ENCODE measurements at regions not wholly inside any gene's neighbourhood (a gene's known extent, or its start where the extent isn't known, plus 50 kb on each side); places are given as distances from the start of the nearest gene placed in this dataset.

- H3K36me3 ChIP-seq (ENCODE audit: control insufficient read depth, insufficient read depth, low read length) = no peaks in the 10 kb centered on the region
- no peak overlapping the region for H3K4me2 ChIP-seq (ENCODE audit: low read length)
- WGBS (ENCODE audit: extremely low coverage, insufficient coverage, low lambda C conversion rate) = no CpG with 5 or more reads among the region's 8 CpGs
- no peak overlapping the region for H4K8ac ChIP-seq (ENCODE audit: low read depth, low read length)
- no peaks in the 10 kb centered on the region for H3K79me2 ChIP-seq (ENCODE audit: control insufficient read depth, insufficient read depth, low read length)
- no peak overlapping the region for H3K23ac ChIP-seq (ENCODE audit: low read length)
- no peak for DNase-seq
- no peak overlapping the region for H3K9ac ChIP-seq (ENCODE audit: low read length)
- no peak overlapping the region for H3K4ac ChIP-seq (ENCODE audit: low read depth, low read length)
- H2BK15ac ChIP-seq (replicated peaks; ENCODE audit: low read depth) = no peak overlapping the region
- no peak overlapping the region for H2BK120ac ChIP-seq (ENCODE audit: low read depth, low read length)
- no peaks in the 10 kb centered on the region for H3K27me3 ChIP-seq (ENCODE audit: insufficient read depth, low read length, poor library complexity)
- H3K27ac ChIP-seq (ENCODE audit: low read depth, low read length) = no peak overlapping the region
- H2AK5ac ChIP-seq (ENCODE audit: low read length) = no peak overlapping the region
- H3K79me1 ChIP-seq (ENCODE audit: low read length) = no peaks in the 10 kb centered on the region
- H3K4me1 ChIP-seq (ENCODE audit: control insufficient read depth, low read depth, low read length) = no peaks in the 10 kb centered on the region
- no peak overlapping the region for H3K4me3 ChIP-seq (ENCODE audit: low read length)
- no peak overlapping the region for H3K18ac ChIP-seq (ENCODE audit: low read length)
- no peak overlapping the region for H4K5ac ChIP-seq (ENCODE audit: low read length)
- no peak overlapping the region for H2BK5ac ChIP-seq (ENCODE audit: low read length)
- no peak overlapping the region for H3K56ac ChIP-seq (ENCODE audit: low read length)
These were observed 155.0 kb upstream of the GCFC2 start for GRCh38 chr2:75865702-75866101.

GRCh38 chr2:75865083-75865482 is 154.4 kb upstream of the GCFC2 start:
- H3K9ac ChIP-seq (ENCODE audit: low read length) = no peak overlapping the region
- H2BK120ac ChIP-seq (ENCODE audit: low read depth, low read length) = no peak overlapping the region
- H3K4me2 ChIP-seq (ENCODE audit: low read length) = no peak overlapping the region
- no peak overlapping the region for H3K23ac ChIP-seq (ENCODE audit: low read length)
- no peaks in the 10 kb centered on the region for H3K27me3 ChIP-seq (ENCODE audit: insufficient read depth, low read length, poor library complexity)
- no peak overlapping the region for H2AK5ac ChIP-seq (ENCODE audit: low read length)
- no peaks in the 10 kb centered on the region for H3K4me1 ChIP-seq (ENCODE audit: control insufficient read depth, low read depth, low read length)
- H2BK15ac ChIP-seq (replicated peaks; ENCODE audit: low read depth) = no peak overlapping the region
- H3K18ac ChIP-seq (ENCODE audit: low read length) = no peak overlapping the region
- no peak for DNase-seq
- H3K4me3 ChIP-seq (ENCODE audit: low read length) = no peak overlapping the region
- no peak overlapping the region for H4K5ac ChIP-seq (ENCODE audit: low read length)
- no peaks in the 10 kb centered on the region for H3K79me1 ChIP-seq (ENCODE audit: low read length)
- H3K4ac ChIP-seq (ENCODE audit: low read depth, low read length) = no peak overlapping the region
- no CpG with 5 or more reads among the region's 2 CpGs for WGBS (ENCODE audit: extremely low coverage, insufficient coverage, low lambda C conversion rate)
- H2BK5ac ChIP-seq (ENCODE audit: low read length) = no peak overlapping the region
- no peak overlapping the region for H3K56ac ChIP-seq (ENCODE audit: low read length)
- H3K36me3 ChIP-seq (ENCODE audit: control insufficient read depth, insufficient read depth, low read length) = no peaks in the 10 kb centered on the region
- no peak overlapping the region for H3K27ac ChIP-seq (ENCODE audit: low read depth, low read length)
- no peak overlapping the region for H4K8ac ChIP-seq (ENCODE audit: low read depth, low read length)
- no peaks in the 10 kb centered on the region for H3K79me2 ChIP-seq (ENCODE audit: control insufficient read depth, insufficient read depth, low read length)

GRCh38 chr2:75862547-75862946 is 151.8 kb upstream of the GCFC2 start:
- Histone ChIP-seq H3K27me3 (ENCODE audit: insufficient read depth, low read length, poor library complexity) (no peaks in the 10 kb centered on the region), H2BK120ac (ENCODE audit: low read depth, low read length) (no peak overlapping the region), H2BK15ac (replicated peaks; ENCODE audit: low read depth) (no peak overlapping the region), H3K4me2 (ENCODE audit: low read length) (no peak overlapping the region), H3K23ac (ENCODE audit: low read length) (no peak overlapping the region), H3K56ac (ENCODE audit: low read length) (no peak overlapping the region), H3K9ac (ENCODE audit: low read length) (no peak overlapping the region), H4K8ac (ENCODE audit: low read depth, low read length) (no peak overlapping the region), H3K27ac (ENCODE audit: low read depth, low read length) (no peak overlapping the region), H3K79me2 (ENCODE audit: control insufficient read depth, insufficient read depth, low read length) (no peaks in the 10 kb centered on the region), H2BK5ac (ENCODE audit: low read length) (no peak overlapping the region), H4K5ac (ENCODE audit: low read length) (no peak overlapping the region), H3K36me3 (ENCODE audit: control insufficient read depth, insufficient read depth, low read length) (no peaks in the 10 kb centered on the region), H3K4ac (ENCODE audit: low read depth, low read length) (no peak overlapping the region), H3K18ac (ENCODE audit: low read length) (no peak overlapping the region), H3K4me1 (ENCODE audit: control insufficient read depth, low read depth, low read length) (no peaks in the 10 kb centered on the region), H3K79me1 (ENCODE audit: low read length) (no peaks in the 10 kb centered on the region), H2AK5ac (ENCODE audit: low read length) (no peak overlapping the region), H3K4me3 (ENCODE audit: low read length) (no peak overlapping the region)
- WGBS (ENCODE audit: extremely low coverage, insufficient coverage, low lambda C conversion rate) = no CpG with 5 or more reads among the region's 3 CpGs
- no peak for DNase-seq

GRCh38 chr2:75853436-75853835 is 142.7 kb upstream of the GCFC2 start:
- no peak overlapping the region for H4K5ac ChIP-seq (ENCODE audit: low read length)
- no peaks in the 10 kb centered on the region for H3K36me3 ChIP-seq (ENCODE audit: control insufficient read depth, insufficient read depth, low read length)
- H3K79me2 ChIP-seq (ENCODE audit: control insufficient read depth, insufficient read depth, low read length) = no peaks in the 10 kb centered on the region

GRCh38 chr2:75852639-75853038 is 141.9 kb upstream of the GCFC2 start:
- H4K5ac ChIP-seq (ENCODE audit: low read length) = no peak overlapping the region
- no peaks in the 10 kb centered on the region for H3K36me3 ChIP-seq (ENCODE audit: control insufficient read depth, insufficient read depth, low read length)
- H3K56ac ChIP-seq (ENCODE audit: low read length) = no peak overlapping the region
- no peaks in the 10 kb centered on the region for H3K79me2 ChIP-seq (ENCODE audit: control insufficient read depth, insufficient read depth, low read length)
- no peak for DNase-seq
- no peak overlapping the region for H3K4me3 ChIP-seq (ENCODE audit: low read length)
- H2BK120ac ChIP-seq (ENCODE audit: low read depth, low read length) = no peak overlapping the region
- H3K4ac ChIP-seq (ENCODE audit: low read depth, low read length) = no peak overlapping the region
- no peak overlapping the region for H3K4me2 ChIP-seq (ENCODE audit: low read length)
- no peaks in the 10 kb centered on the region for H3K4me1 ChIP-seq (ENCODE audit: control insufficient read depth, low read depth, low read length)
- H2AK5ac ChIP-seq (ENCODE audit: low read length) = no peak overlapping the region
- H3K79me1 ChIP-seq (ENCODE audit: low read length) = no peaks in the 10 kb centered on the region
- WGBS (ENCODE audit: extremely low coverage, insufficient coverage, low lambda C conversion rate) = no CpG with 5 or more reads among the region's 2 CpGs
- H3K18ac ChIP-seq (ENCODE audit: low read length) = no peak overlapping the region
- no peak overlapping the region for H3K23ac ChIP-seq (ENCODE audit: low read length)
- H2BK5ac ChIP-seq (ENCODE audit: low read length) = no peak overlapping the region
- H3K9ac ChIP-seq (ENCODE audit: low read length) = no peak overlapping the region
- no peak overlapping the region for H2BK15ac ChIP-seq (replicated peaks; ENCODE audit: low read depth)
- H3K27me3 ChIP-seq (ENCODE audit: insufficient read depth, low read length, poor library complexity) = no peaks in the 10 kb centered on the region
- no peak overlapping the region for H4K8ac ChIP-seq (ENCODE audit: low read depth, low read length)
- H3K27ac ChIP-seq (ENCODE audit: low read depth, low read length) = no peak overlapping the region

More at GRCh38 chr2:75853436-75853835, 142.7 kb upstream of the GCFC2 start:
- no peak overlapping the region for H2BK120ac ChIP-seq (ENCODE audit: low read depth, low read length)
- no peak overlapping the region for H3K27ac ChIP-seq (ENCODE audit: low read depth, low read length)
- no peak overlapping the region for H2BK15ac ChIP-seq (replicated peaks; ENCODE audit: low read depth)
- no peak overlapping the region for H3K4me3 ChIP-seq (ENCODE audit: low read length)
- H3K4ac ChIP-seq (ENCODE audit: low read depth, low read length) = no peak overlapping the region
- H3K79me1 ChIP-seq (ENCODE audit: low read length) = no peaks in the 10 kb centered on the region
- no peak overlapping the region for H3K23ac ChIP-seq (ENCODE audit: low read length)
- H3K9ac ChIP-seq (ENCODE audit: low read length) = no peak overlapping the region
- no peak overlapping the region for H3K56ac ChIP-seq (ENCODE audit: low read length)
- H2AK5ac ChIP-seq (ENCODE audit: low read length) = no peak overlapping the region
- H3K4me2 ChIP-seq (ENCODE audit: low read length) = no peak overlapping the region
- no peak overlapping the region for H2BK5ac ChIP-seq (ENCODE audit: low read length)
- H3K18ac ChIP-seq (ENCODE audit: low read length) = no peak overlapping the region
- H3K27me3 ChIP-seq (ENCODE audit: insufficient read depth, low read length, poor library complexity) = no peaks in the 10 kb centered on the region
- H4K8ac ChIP-seq (ENCODE audit: low read depth, low read length) = no peak overlapping the region
- no peaks in the 10 kb centered on the region for H3K4me1 ChIP-seq (ENCODE audit: control insufficient read depth, low read depth, low read length)
- DNase-seq = no peak

DNA sequence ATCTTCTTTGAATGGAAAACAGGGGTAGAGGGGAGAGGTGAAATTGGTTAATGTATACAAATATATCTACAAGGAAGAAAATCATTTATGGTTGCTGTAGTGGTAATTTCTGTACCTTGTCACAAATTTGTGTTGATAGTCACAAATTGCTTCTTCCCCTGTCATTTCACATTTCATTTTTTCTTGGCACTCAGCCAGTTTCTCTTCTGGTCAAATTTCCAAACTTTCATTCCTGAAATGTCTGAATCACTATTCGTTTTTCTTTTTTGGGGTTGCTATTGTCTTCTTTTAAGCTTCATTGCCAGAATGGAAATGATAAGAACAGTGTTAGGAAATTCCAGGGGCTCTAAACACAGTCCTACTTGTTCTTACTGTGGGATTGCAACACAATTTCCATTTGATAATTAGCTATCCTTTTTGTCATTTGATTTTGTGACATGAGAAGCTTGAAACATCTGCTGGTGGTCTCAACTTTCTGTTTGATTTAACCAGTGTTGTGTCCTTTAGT is 136.0 kb upstream of the GCFC2 start:
- Histone ChIP-seq H3K4me2 (ENCODE audit: low read length) (no peak overlapping the region), H2BK120ac (ENCODE audit: low read depth, low read length) (no peak overlapping the region), H3K4me3 (ENCODE audit: low read length) (no peak overlapping the region), H3K56ac (ENCODE audit: low read length) (no peak overlapping the region), H3K27ac (ENCODE audit: low read depth, low read length) (no peak overlapping the region), H3K4me1 (ENCODE audit: control insufficient read depth, low read depth, low read length) (no peaks in the 10 kb centered on the region), H3K9ac (ENCODE audit: low read length) (no peak overlapping the region), H3K79me1 (ENCODE audit: low read length) (no peaks in the 10 kb centered on the region), H3K18ac (ENCODE audit: low read length) (no peak overlapping the region), H2BK5ac (ENCODE audit: low read length) (no peak overlapping the region), H3K4ac (ENCODE audit: low read depth, low read length) (no peak overlapping the region), H3K27me3 (ENCODE audit: insufficient read depth, low read length, poor library complexity) (no peaks in the 10 kb centered on the region), H4K5ac (ENCODE audit: low read length) (no peak overlapping the region), H2AK5ac (ENCODE audit: low read length) (no peak overlapping the region), H2BK15ac (replicated peaks; ENCODE audit: low read depth) (no peak overlapping the region), H3K23ac (ENCODE audit: low read length) (no peak overlapping the region), H3K36me3 (ENCODE audit: control insufficient read depth, insufficient read depth, low read length) (no peaks in the 10 kb centered on the region), H3K79me2 (ENCODE audit: control insufficient read depth, insufficient read depth, low read length) (no peaks in the 10 kb centered on the region), H4K8ac (ENCODE audit: low read depth, low read length) (no peak overlapping the region)
- no CpG with 5 or more reads among the region's 1 CpG for WGBS (ENCODE audit: extremely low coverage, insufficient coverage, low lambda C conversion rate)
- no peak for DNase-seq

All from mesendoderm (in vitro differentiated cells).